NCI-H460 (cell line): ENCODE measurements at regions not wholly inside any gene's neighbourhood (a gene's known extent, or its start where the extent isn't known, plus 50 kb on each side); places are given as distances from the start of the nearest gene placed in this dataset.

ENCODE experiments used
- DNase-seq: peaks from one replicate; pipeline ENCODE4 v3.0.0-alpha.2; 2016; ENCODE audit warnings: low read depth; ENCODE audit errors: extremely low read depth

GRCh38 chr3:144129536-144130214 lies 158.1 kb downstream of the DIPK2A start:
- DNase-seq = no peak

- DNase-seq = no peak
These were observed 169.5 kb downstream of the DIPK2A start for GRCh38 chr3:144141074-144141473.

- DNase-seq = no peak
These were observed 169.9 kb downstream of the DIPK2A start for GRCh38 chr3:144141496-144141895.

GRCh38 chr3:144142151-144142840 lies 170.7 kb downstream of the DIPK2A start:
- DNase-seq = no peak

DNA sequence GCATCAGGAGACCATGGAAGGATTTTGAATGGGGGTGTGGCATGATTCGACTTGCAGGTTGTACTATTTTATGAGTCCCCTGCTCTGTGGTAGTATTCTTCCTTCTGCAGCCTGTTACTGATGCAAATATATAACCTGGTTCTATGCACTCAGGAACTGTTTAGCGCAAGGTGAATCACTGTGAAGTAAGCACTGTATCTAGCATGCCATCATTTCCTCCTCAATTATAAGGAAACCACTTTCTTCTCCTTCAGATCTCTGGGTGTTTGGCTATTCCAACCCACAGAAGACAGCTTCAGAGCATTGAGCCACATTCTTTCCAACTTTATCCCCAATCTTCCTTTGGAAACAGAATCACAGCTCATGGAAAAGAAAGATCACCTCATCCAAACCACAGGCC lies 176.7 kb downstream of the DIPK2A start:
- no peak for DNase-seq

- DNase-seq = no peak
These were observed 180.4 kb downstream of the DIPK2A start for GRCh38 chr3:144151983-144152382.

- DNase-seq = no peak
These were observed 189.0 kb downstream of the DIPK2A start for GRCh38 chr3:144160627-144161026.

- DNase-seq = no peak
These were observed 190.4 kb downstream of the DIPK2A start for GRCh38 chr3:144162042-144162441.

- no peak for DNase-seq
These were observed 192.7 kb downstream of the DIPK2A start for GRCh38 chr3:144164352-144164751.

- no peak for DNase-seq
These were observed 193.9 kb downstream of the DIPK2A start for GRCh38 chr3:144165482-144165881.

DNA sequence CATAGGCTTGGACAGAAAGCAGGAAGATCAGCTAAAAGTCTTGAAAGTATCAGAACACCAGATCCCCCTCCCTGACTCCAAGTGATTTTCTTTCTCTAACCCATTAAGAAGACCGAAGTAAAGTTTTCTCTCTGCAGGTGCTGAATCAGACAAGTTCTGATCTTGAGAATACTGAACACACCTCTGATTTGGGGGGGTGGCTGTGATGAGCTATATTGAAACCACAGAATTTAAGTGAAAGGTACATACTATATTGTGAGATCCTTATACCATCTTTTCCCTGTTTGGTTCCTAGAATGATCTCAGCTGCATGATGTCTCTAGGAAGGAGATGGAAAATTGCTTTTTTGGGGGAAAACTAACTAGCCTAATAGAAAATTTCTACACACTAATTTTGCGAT lies 196.0 kb downstream of the DIPK2A start:
- DNase-seq = no peak

- DNase-seq = no peak
These were observed 201.9 kb downstream of the DIPK2A start for GRCh38 chr3:144173491-144173890.

- no peak for DNase-seq
These were observed 204.2 kb downstream of the DIPK2A start for GRCh38 chr3:144175644-144176425.

DNA sequence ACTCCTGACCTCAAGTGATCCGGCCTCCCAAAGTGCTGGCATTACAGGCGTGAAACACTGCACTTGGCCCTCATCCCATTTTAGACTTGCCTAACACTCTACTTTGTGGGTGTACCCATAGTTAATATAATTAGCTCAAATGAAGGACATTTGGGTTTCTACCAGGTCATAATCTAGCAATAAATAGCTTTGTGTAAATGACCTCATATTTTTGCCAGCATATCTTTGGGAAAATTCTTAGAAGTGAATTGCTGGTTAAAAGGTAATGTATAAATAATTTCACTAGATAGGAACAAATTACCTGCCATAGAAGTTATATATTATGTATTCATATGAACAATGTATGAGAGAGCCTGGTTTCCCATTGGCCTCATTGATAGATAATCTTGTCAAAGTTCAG lies 206.0 kb downstream of the DIPK2A start:
- DNase-seq = no peak

DNA sequence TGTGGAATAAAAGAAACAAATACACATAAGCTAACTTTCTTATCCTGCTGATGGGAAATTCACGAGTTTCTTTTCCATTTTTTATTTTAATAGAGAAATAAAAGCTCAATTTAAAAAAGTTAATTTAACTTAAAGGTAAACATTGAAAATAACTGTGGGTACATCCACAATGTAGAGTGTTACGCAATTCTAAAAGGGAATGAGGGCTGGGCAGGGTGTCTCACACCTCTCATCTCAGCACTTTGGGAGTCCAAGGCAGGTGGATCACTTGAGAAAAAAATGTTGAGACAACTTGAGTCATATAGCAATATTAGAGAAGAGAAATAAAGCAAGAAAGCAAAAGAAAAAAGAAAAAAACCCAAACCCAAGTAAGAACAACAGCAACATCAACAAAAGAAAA lies 207.0 kb downstream of the DIPK2A start:
- no peak for DNase-seq

DNA sequence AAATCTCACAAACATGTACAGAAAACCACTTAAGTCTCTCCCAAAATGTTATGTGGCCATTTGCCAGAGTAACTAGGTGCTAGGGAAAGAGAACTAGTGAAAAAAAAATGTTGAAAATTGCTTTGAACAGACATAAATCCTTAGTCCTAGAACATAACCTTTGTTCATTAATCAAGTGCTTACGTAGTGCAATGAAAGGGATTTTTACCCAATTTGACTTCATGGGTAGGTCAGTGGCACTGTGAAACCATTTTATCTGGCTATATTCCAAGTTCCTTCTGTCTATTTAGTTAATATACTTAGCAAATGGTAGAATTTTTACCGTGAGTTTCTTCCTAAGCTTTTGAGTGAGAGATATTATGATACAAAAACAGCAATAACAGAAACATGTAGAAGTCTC lies 209.4 kb downstream of the DIPK2A start:
- no peak for DNase-seq

DNA sequence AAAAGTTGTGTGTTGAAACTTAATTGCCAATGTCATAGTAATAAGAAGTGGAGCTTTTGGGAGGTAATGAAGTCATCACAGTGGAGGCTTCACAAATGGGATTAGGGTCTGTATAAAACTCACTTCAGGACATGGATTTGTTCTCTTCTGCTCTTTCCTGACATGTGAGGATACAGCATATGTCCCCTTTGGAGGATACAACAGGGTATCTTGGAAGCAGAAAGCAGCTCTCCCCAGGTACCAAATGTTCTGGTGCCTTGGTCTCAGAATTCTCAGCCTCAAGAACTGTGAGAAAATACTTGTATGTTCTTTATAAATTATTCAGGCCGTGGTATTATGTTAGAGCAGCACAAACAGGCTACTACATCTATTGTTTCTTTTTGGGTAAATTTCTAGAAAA lies 210.9 kb downstream of the DIPK2A start:
- DNase-seq = no peak

DNA sequence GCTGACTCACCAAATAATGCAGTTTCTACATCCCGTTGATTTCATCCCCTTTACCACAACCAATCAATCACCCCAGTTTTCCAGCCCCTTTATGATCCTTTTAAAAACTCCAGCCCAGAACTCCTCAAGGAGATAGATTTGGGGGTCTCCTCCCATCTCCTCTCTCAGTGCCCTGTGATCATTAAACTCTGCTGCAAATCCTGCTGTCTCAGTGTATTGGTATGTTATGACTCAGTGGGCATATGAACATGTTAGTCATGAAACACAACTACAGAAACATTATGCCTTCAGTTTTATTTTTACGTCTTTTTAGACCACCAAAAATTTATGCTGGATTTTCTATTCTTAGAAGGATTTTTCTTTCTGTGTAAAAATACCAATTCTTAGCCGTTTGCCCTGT lies 213.7 kb downstream of the DIPK2A start:
- DNase-seq = no peak

GRCh38 chr3:144187531-144188210 lies 216.0 kb downstream of the DIPK2A start:
- no peak for DNase-seq

- DNase-seq = no peak
These were observed 217.4 kb downstream of the DIPK2A start for GRCh38 chr3:144189044-144189443.

GRCh38 chr3:144197116-144197515 lies 225.5 kb downstream of the DIPK2A start:
- no peak for DNase-seq
